ENCODE measurements at regions not wholly inside any gene's neighbourhood (a gene's known extent, or its start where the extent isn't known, plus 50 kb on each side); places are given as distances from the start of the nearest gene placed in this dataset.

GRCh38 chr17:72422505-72423285, 301.9 kb downstream of the SOX9 start:
- DNase-seq (ENCODE audit: low read depth in 3 of 3, low spot score in 1 of 3): no peak

- DNase-seq (ENCODE audit: low read depth in 3 of 3, low spot score in 1 of 3): no peak
Measured at GRCh38 chr17:72423286-72423589, 302.4 kb downstream of the SOX9 start.

GRCh38 chr17:72423718-72424117, 302.9 kb downstream of the SOX9 start:
- no peak for DNase-seq (ENCODE audit: low read depth in 3 of 3, low spot score in 1 of 3)

GRCh38 chr17:72424505-72425117, 303.8 kb downstream of the SOX9 start:
- DNase-seq (ENCODE audit: low read depth in 3 of 3, low spot score in 1 of 3): no peak

GRCh38 chr17:72425133-72425793, 304.4 kb downstream of the SOX9 start:
- DNase-seq (ENCODE audit: low read depth in 3 of 3, low spot score in 1 of 3): no peak

GRCh38 chr17:72425794-72426168, 305.0 kb downstream of the SOX9 start:
- no peak for DNase-seq (ENCODE audit: low read depth in 3 of 3, low spot score in 1 of 3)

GRCh38 chr17:72426321-72426720, 305.5 kb downstream of the SOX9 start:
- no peak for DNase-seq (ENCODE audit: low read depth in 3 of 3, low spot score in 1 of 3)

- no peak for DNase-seq (ENCODE audit: low read depth in 3 of 3, low spot score in 1 of 3)
Measured at GRCh38 chr17:72426948-72427760, 306.3 kb downstream of the SOX9 start.

GRCh38 chr17:72427761-72428109, 306.9 kb downstream of the SOX9 start:
- DNase-seq (ENCODE audit: low read depth in 3 of 3, low spot score in 1 of 3): no peak

GRCh38 chr17:72429066-72429638, 308.3 kb downstream of the SOX9 start:
- DNase-seq (ENCODE audit: low read depth in 3 of 3, low spot score in 1 of 3): no peak

GRCh38 chr17:72430611-72431432, 310.0 kb downstream of the SOX9 start:
- no peak for DNase-seq (ENCODE audit: low read depth in 3 of 3, low spot score in 1 of 3)

GRCh38 chr17:72432143-72432621, 311.4 kb downstream of the SOX9 start:
- DNase-seq (ENCODE audit: low read depth in 3 of 3, low spot score in 1 of 3): no peak

- DNase-seq (ENCODE audit: low read depth in 3 of 3, low spot score in 1 of 3): no peak
Measured at GRCh38 chr17:72432881-72433280, 312.1 kb downstream of the SOX9 start.

GRCh38 chr17:72433797-72434196, 313.0 kb downstream of the SOX9 start:
- no peak for DNase-seq (ENCODE audit: low read depth in 3 of 3, low spot score in 1 of 3)

- no peak for DNase-seq (ENCODE audit: low read depth in 3 of 3, low spot score in 1 of 3)
Measured at GRCh38 chr17:72434581-72434980, 313.8 kb downstream of the SOX9 start.

GRCh38 chr17:72434991-72435618, 314.3 kb downstream of the SOX9 start:
- no peak for DNase-seq (ENCODE audit: low read depth in 3 of 3, low spot score in 1 of 3)

GRCh38 chr17:72438783-72439182, 318.0 kb downstream of the SOX9 start:
- DNase-seq (ENCODE audit: low read depth in 3 of 3, low spot score in 1 of 3): no peak

GRCh38 chr17:72439893-72440502, 319.2 kb downstream of the SOX9 start:
- no peak for DNase-seq (ENCODE audit: low read depth in 3 of 3, low spot score in 1 of 3)

- DNase-seq (ENCODE audit: low read depth in 3 of 3, low spot score in 1 of 3): no peak
Measured at GRCh38 chr17:72440961-72441360, 320.1 kb downstream of the SOX9 start.

- no peak for DNase-seq (ENCODE audit: low read depth in 3 of 3, low spot score in 1 of 3)
Measured at GRCh38 chr17:72441909-72442308, 321.1 kb downstream of the SOX9 start.
